ENCODE measurements at regions not wholly inside any gene's neighbourhood (a gene's known extent, or its start where the extent isn't known, plus 50 kb on each side); places are given as distances from the start of the nearest gene placed in this dataset.

GRCh38 chr4:95761871-95762270, 78.0 kb upstream of the PDHA2 start:
- ChIA-PET CTCF (ENCODE audit: partially characterized antibody) (no interaction called here), POLR2A (ENCODE audit: partially characterized antibody) (no interaction called here)
- FAIRE-seq (no peak), DNase-seq (ENCODE audit: low read depth in 1 of 2, low spot score in 2 of 2) (no peak)
- Histone ChIP-seq H3K79me1 (ENCODE audit: low read depth, low read length) (no peaks in the 10 kb centered on the region), H3K14ac (ENCODE audit: insufficient read length) (no peak overlapping the region), H2BK12ac (ENCODE audit: low read depth, low read length) (no peak overlapping the region), H3K27me3 (replicated peaks in 1 of 4; ENCODE audit: control insufficient read depth in 3 of 4, extremely low read depth in 1 of 4, insufficient read depth in 3 of 4, low read length in 3 of 4) (no peaks in the 10 kb centered on the region), H3K9me3 (ENCODE audit: insufficient read depth in 2 of 2, low read depth in 1 of 2, low read length in 1 of 2) (no peaks in the 10 kb centered on the region), H3K36me3 (ENCODE audit: control insufficient read depth in 2 of 4, insufficient read depth in 4 of 4, low read length in 3 of 4) (no peaks in the 10 kb centered on the region), H3K4me1 (replicated peaks in 1 of 4; ENCODE audit: control insufficient read depth in 3 of 4, insufficient read depth in 4 of 4, low read length in 3 of 4) (peaks cover 0 to 12% (median 0%) of the 10 kb centered on the region in 4 experiments; a peak in 2 of 7 replicates), H3K18ac (ENCODE audit: extremely low read depth, low read length) (no peak overlapping the region), H4K5ac (ENCODE audit: insufficient read length, low read depth, low read length) (no peak overlapping the region), H3K4ac (replicated peaks; ENCODE audit: insufficient read length, low read depth, low read length) (no peak overlapping the region), H2AK5ac (ENCODE audit: low read depth, low read length) (no peak overlapping the region), H2BK5ac (ENCODE audit: low read depth, low read length) (no peak overlapping the region), H4K91ac (replicated peaks; ENCODE audit: insufficient read length, low read length) (no peak overlapping the region), H3K4me2 (ENCODE audit: insufficient read depth in 1 of 2, low read depth in 2 of 2, low read length in 2 of 2) (no peak overlapping the region), H3K23me2 (ENCODE audit: low read depth, low read length) (no peaks in the 10 kb centered on the region), H2AFZ (ENCODE audit: low read length) (no peak overlapping the region), H4K8ac (ENCODE audit: extremely low read depth, insufficient read depth, low read length) (no peak overlapping the region), H2BK20ac (ENCODE audit: low read length) (no peak overlapping the region), H4K20me1 (replicated peaks in 1 of 2; ENCODE audit: control insufficient read depth in 1 of 2, insufficient read depth in 2 of 2, low read length in 2 of 2) (no peaks in the 10 kb centered on the region), H3K56ac (replicated peaks; ENCODE audit: insufficient read length, low read depth, low read length) (no peak overlapping the region), H3K23ac (ENCODE audit: insufficient read length) (no peak overlapping the region), H2BK15ac (ENCODE audit: low read length) (no peak overlapping the region), H3K4me3 (ENCODE audit: extremely low read depth in 1 of 4, insufficient read depth in 2 of 4, low read depth in 3 of 4, low read length in 4 of 4) (no peak overlapping the region), H3K79me2 (ENCODE audit: control insufficient read depth in 1 of 2, insufficient read depth in 2 of 2, low read length in 2 of 2) (no peaks in the 10 kb centered on the region), H3K27ac (ENCODE audit: low read depth, low read length) (no peak overlapping the region), H3K9ac (replicated peaks in 1 of 4; ENCODE audit: extremely low read depth in 1 of 4, low read depth in 3 of 4, low read length in 3 of 4) (no peak overlapping the region), H2BK120ac (replicated peaks; ENCODE audit: low read depth, low read length) (no peak overlapping the region)
- 91% methylated on average over 3 of the region's 3 CpGs; no CpG with 5 or more reads in 1 of the 2 experiments for WGBS, 2 experiments (ENCODE audit: extremely low coverage in 1 of 2, insufficient coverage in 1 of 2, insufficient read length in 1 of 2, insufficient replicate concordance in 2 of 2, low coverage in 1 of 2, low lambda C conversion rate in 2 of 2, missing lambda C conversion rate in 1 of 2)
- TF ChIP-seq ATF3 (IDR thresholded peaks at IDR 0.05; ENCODE audit: insufficient read depth, low read depth, low read length) (no peak), TBP (IDR thresholded peaks at IDR 0.05; ENCODE audit: low read depth, low read length) (no peak)
